A673 (cell line): ENCODE measurements at regions not wholly inside any gene's neighbourhood (a gene's known extent, or its start where the extent isn't known, plus 50 kb on each side); places are given as distances from the start of the nearest gene placed in this dataset.

Experiments used
- EZH2 ChIP-seq: fragments of 200-600 bp; sonication (generic); IDR thresholded peaks from 2 replicates; pipeline ENCODE4 v1.6.1; 2017; ENCODE audit warnings: borderline replicate concordance, low read depth, mild to moderate bottlenecking, mixed read lengths, antibody characterized with exemption, low read length; ENCODE audit not compliant: poor library complexity, severe bottlenecking
- TF ChIP-seq, protein P1 (sequence below): fragments of 300-800, 200-600 bp; sonication (generic); conservative IDR thresholded peaks from 2 replicates; pipeline ENCODE4 v1.5.1; 2017; ENCODE audit warnings: low read depth, mild to moderate bottlenecking, antibody characterized with exemption, low read length, moderate library complexity, mixed read lengths

DNA sequence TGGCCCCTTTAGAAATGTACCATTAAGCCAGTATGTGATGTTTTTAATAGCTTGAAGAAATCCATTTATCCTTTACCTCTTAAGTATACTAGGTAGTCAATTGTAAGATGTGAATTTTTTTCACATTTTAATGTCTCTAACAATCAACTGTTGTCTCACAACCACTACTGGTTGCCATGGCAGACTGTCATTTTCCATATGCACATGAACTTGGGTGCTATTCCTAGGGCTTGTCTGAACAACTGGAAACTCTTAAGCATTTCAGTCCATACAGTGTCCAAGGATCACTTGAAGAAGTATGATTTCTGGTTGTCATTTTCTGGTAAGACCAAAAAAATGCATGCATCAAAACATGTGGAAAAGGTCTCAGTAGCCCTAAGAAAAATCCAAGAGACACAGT is 315.1 kb downstream of the HHIPL2 start:
- no peak for TF ChIP-seq EZH2
- TF ChIP-seq, protein P1, sequence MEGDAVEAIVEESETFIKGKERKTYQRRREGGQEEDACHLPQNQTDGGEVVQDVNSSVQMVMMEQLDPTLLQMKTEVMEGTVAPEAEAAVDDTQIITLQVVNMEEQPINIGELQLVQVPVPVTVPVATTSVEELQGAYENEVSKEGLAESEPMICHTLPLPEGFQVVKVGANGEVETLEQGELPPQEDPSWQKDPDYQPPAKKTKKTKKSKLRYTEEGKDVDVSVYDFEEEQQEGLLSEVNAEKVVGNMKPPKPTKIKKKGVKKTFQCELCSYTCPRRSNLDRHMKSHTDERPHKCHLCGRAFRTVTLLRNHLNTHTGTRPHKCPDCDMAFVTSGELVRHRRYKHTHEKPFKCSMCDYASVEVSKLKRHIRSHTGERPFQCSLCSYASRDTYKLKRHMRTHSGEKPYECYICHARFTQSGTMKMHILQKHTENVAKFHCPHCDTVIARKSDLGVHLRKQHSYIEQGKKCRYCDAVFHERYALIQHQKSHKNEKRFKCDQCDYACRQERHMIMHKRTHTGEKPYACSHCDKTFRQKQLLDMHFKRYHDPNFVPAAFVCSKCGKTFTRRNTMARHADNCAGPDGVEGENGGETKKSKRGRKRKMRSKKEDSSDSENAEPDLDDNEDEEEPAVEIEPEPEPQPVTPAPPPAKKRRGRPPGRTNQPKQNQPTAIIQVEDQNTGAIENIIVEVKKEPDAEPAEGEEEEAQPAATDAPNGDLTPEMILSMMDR = no peak
